Liver (tissue), 8 donors: ENCODE measurements at regions not wholly inside any gene's neighbourhood (a gene's known extent, or its start where the extent isn't known, plus 50 kb on each side); places are given as distances from the start of the nearest gene placed in this dataset.

Source experiments
- DNase-seq: peaks from one replicate; pipeline ENCODE4 v3.0.0-alpha.2; 2017; ENCODE audit warnings: low spot score
- H3K27ac ChIP-seq, 2 donors: one replicate each; pipeline ENCODE4 v1.7.0; 2013; ENCODE audit warnings: inconsistent platforms in 2 of 2, low read length in 2 of 2, control low read depth in 1 of 2, low read depth in 1 of 2, mild to moderate bottlenecking in 1 of 2
- H3K27me3 ChIP-seq, 4 donors: one replicate each; pipeline versions ENCODE4 v1.6.1 to v1.7.0; 2013; ENCODE audit warnings: low read length in 3 of 4, inconsistent platforms in 1 of 4, mild to moderate bottlenecking in 1 of 4, moderate library complexity in 1 of 4; ENCODE audit not compliant: control insufficient read depth in 4 of 4, insufficient read depth in 4 of 4
- H3K36me3 ChIP-seq, 4 donors: one replicate each; pipeline versions ENCODE4 v1.6.1 to v1.7.0; 2013; ENCODE audit warnings: low read length in 3 of 4, mild to moderate bottlenecking in 3 of 4, low read depth in 1 of 4, moderate library complexity in 1 of 4; ENCODE audit not compliant: control insufficient read depth in 4 of 4, insufficient read depth in 3 of 4
- H3K4me1 ChIP-seq, 4 donors: one replicate each; pipeline versions ENCODE4 v1.6.1 to v1.7.0; 2013; ENCODE audit warnings: low read length in 3 of 4, mild to moderate bottlenecking in 3 of 4, moderate library complexity in 1 of 4; ENCODE audit not compliant: control insufficient read depth in 4 of 4, insufficient read depth in 4 of 4
- H3K4me3 ChIP-seq, 3 donors: one replicate each; pipeline versions ENCODE4 v1.6.1 to v1.7.0; 2013; ENCODE audit warnings: low read length in 3 of 3, control low read depth in 1 of 3, low read depth in 1 of 3, mild to moderate bottlenecking in 1 of 3
- H3K9ac ChIP-seq, 2 donors: one replicate each; pipeline ENCODE4 v1.7.0; 2013; ENCODE audit warnings: low read length in 2 of 2, mild to moderate bottlenecking in 2 of 2, moderate library complexity in 2 of 2, control low read depth in 1 of 2, low read depth in 1 of 2
- H3K9me3 ChIP-seq, 4 donors: one replicate each; pipeline versions ENCODE4 v1.6.1 to v1.7.0; 2013; ENCODE audit warnings: low read length in 3 of 4; ENCODE audit not compliant: control insufficient read depth in 4 of 4
- ATF3 ChIP-seq: IDR thresholded peaks from 2 replicates; pipeline ENCODE4 v1.6.1; 2016; ENCODE audit warnings: antibody characterized with exemption
- CTCF ChIP-seq: fragments of 150-350 bp; IDR thresholded peaks from 2 replicates; pipeline ENCODE4 v1.5.1; 2017; ENCODE audit warnings: improper control_type of control experiment, low read depth, low read length; ENCODE audit not compliant: missing input control
- EGR1 ChIP-seq, 2 donors: IDR thresholded peaks; 2 replicates each; pipeline ENCODE4 v1.6.1; 2016 to 2018; ENCODE audit warnings: antibody characterized with exemption in 2 of 2, low read depth in 2 of 2
- FOXA1 ChIP-seq: IDR thresholded peaks from 2 replicates; pipeline ENCODE4 v1.6.1; 2016; ENCODE audit warnings: antibody characterized with exemption
- FOXA2 ChIP-seq: IDR thresholded peaks from 2 replicates; pipeline ENCODE4 v1.6.1; 2016; ENCODE audit warnings: antibody characterized with exemption
- GABPA ChIP-seq, 2 donors: IDR thresholded peaks in 1 of 2; conservative IDR thresholded peaks in 1 of 2; 2 replicates each; pipeline ENCODE4 v1.6.1; 2016; ENCODE audit warnings: antibody characterized with exemption in 2 of 2, mild to moderate bottlenecking in 1 of 2, moderate library complexity in 1 of 2
- HNF4A ChIP-seq, 2 donors: conservative IDR thresholded peaks; 2 replicates each; pipeline ENCODE4 v1.6.1; 2016; ENCODE audit warnings: antibody characterized with exemption in 2 of 2, mild to moderate bottlenecking in 2 of 2
- HNF4G ChIP-seq: IDR thresholded peaks from 2 replicates; pipeline ENCODE4 v1.6.1; 2016; ENCODE audit warnings: antibody characterized with exemption
- JUND ChIP-seq, 2 donors: IDR thresholded peaks; 2 replicates each; pipeline ENCODE4 v1.6.1; 2016; ENCODE audit warnings: antibody characterized with exemption in 2 of 2
- MAX ChIP-seq: IDR thresholded peaks from 2 replicates; pipeline ENCODE4 v1.6.1; 2016; ENCODE audit warnings: antibody characterized with exemption
- NR2F2 ChIP-seq: IDR thresholded peaks from 2 replicates; pipeline ENCODE4 v1.6.1; 2016; ENCODE audit warnings: antibody characterized with exemption
- RAD21 ChIP-seq, 2 donors: IDR thresholded peaks; 2 replicates each; pipeline ENCODE4 v1.6.1; 2016; ENCODE audit warnings: antibody characterized with exemption in 2 of 2, mild to moderate bottlenecking in 2 of 2
- RXRA ChIP-seq, 2 donors: IDR thresholded peaks; 2 replicates each; pipeline ENCODE4 v1.6.1; 2017 to 2018; ENCODE audit warnings: antibody characterized with exemption in 2 of 2, mild to moderate bottlenecking in 1 of 2
- SP1 ChIP-seq: IDR thresholded peaks from 2 replicates; pipeline ENCODE4 v1.6.1; 2018; ENCODE audit warnings: antibody characterized with exemption, mild to moderate bottlenecking
- TAF1 ChIP-seq: conservative IDR thresholded peaks from 2 replicates; pipeline ENCODE4 v1.6.1; 2016; ENCODE audit warnings: antibody characterized with exemption, mild to moderate bottlenecking
- YY1 ChIP-seq: IDR thresholded peaks from 2 replicates; pipeline ENCODE4 v1.6.1; 2016; ENCODE audit warnings: antibody characterized with exemption, mild to moderate bottlenecking
- ZBTB33 ChIP-seq: IDR thresholded peaks from 2 replicates; pipeline ENCODE4 v1.6.1; 2016; ENCODE audit warnings: antibody characterized with exemption
- WGBS: extraction: QIAGEN DNeasy Blood & Tissue Kit; methylation state at CpG from one replicate; pipeline ENCODE4 v1.1.7; 2013; 5-methylcytosine and 5-hydroxymethylcytosine counted together
- donor health status: healthy.
- donor health status: healthy.
- donor health status: healthy.
- donor health status: healthy.
- donor health status: healthy.

GRCh38 chr3:72012363-72012762 is 227.4 kb upstream of the PROK2 start:
- H3K4me1 ChIP-seq: no peaks in the 10 kb centered on the region
- no peaks in the 10 kb centered on the region for H3K9me3 ChIP-seq
- TF ChIP-seq RXRA (IDR thresholded peaks at IDR 0.05) (no peak), EGR1 (IDR thresholded peaks at IDR 0.05; ENCODE audit: low read depth in 2 of 2) (no peak), RAD21 (IDR thresholded peaks at IDR 0.05) (no peak), NR2F2 (no peak), HNF4G (no peak), TAF1 (no peak), SP1 (no peak), FOXA1 (no peak), CTCF (no peak), MAX (no peak), GABPA (IDR thresholded peaks at IDR 0.05 in 1 of 2, conservative IDR thresholded peaks at IDR 0.05 in 1 of 2) (no peak), ATF3 (no peak), JUND (IDR thresholded peaks at IDR 0.05) (no peak), HNF4A (conservative IDR thresholded peaks at IDR 0.05) (no peak)
- H3K27ac ChIP-seq: no peak overlapping the region
- H3K36me3 ChIP-seq: no peaks in the 10 kb centered on the region
- H3K27me3 ChIP-seq: peaks cover 0 to 2% (median 0%) of the 10 kb centered on the region in 4 donors
- DNase-seq: no peak
- no peak overlapping the region for H3K9ac ChIP-seq
- H3K4me3 ChIP-seq: no peak overlapping the region
- 88% methylated on average over 5 of the region's 5 CpGs for WGBS

GRCh38 chr3:72011485-72011884 is 226.5 kb upstream of the PROK2 start:
- Histone ChIP-seq H3K4me1 (no peaks in the 10 kb centered on the region), H3K4me3 (no peak overlapping the region), H3K36me3 (no peaks in the 10 kb centered on the region), H3K9me3 (no peaks in the 10 kb centered on the region), H3K27ac (no peak overlapping the region), H3K9ac (no peak overlapping the region), H3K27me3 (peaks cover 0 to 2% (median 0%) of the 10 kb centered on the region in 4 donors)
- TF ChIP-seq MAX (no peak), FOXA1 (no peak), NR2F2 (no peak), ZBTB33 (no peak), HNF4A (conservative IDR thresholded peaks at IDR 0.05) (no peak), EGR1 (IDR thresholded peaks at IDR 0.05; ENCODE audit: low read depth in 2 of 2) (no peak), JUND (IDR thresholded peaks at IDR 0.05) (no peak), TAF1 (no peak), FOXA2 (no peak), RXRA (IDR thresholded peaks at IDR 0.05) (no peak), YY1 (no peak)
- DNase-seq: no peak
- 89% methylated on average over 4 of the region's 4 CpGs for WGBS
